HG03442 (cell line): ENCODE measurements at regions not wholly inside any gene's neighbourhood (a gene's known extent, or its start where the extent isn't known, plus 50 kb on each side); places are given as distances from the start of the nearest gene placed in this dataset.
"Not testable (repeated sequence)": the region's sequence is repeated elsewhere in the genome, so short reads cannot be mapped to it uniquely, and the experiment has no call there.

Experiments used
- ATAC-seq: cut with Tn5 transposase; IDR thresholded peaks from one replicate; pipeline ENCODE4 v1.9.1; 2021; ENCODE audit warnings: mild to moderate bottlenecking, moderate library complexity; ENCODE audit not compliant: unreplicated experiment

GRCh38 chr3:109648027-109648426 lies 310.7 kb upstream of the DPPA4 start:
- no peak for ATAC-seq

GRCh38 chr3:109656225-109656624 lies 318.9 kb upstream of the DPPA4 start:
- ATAC-seq = no peak

DNA sequence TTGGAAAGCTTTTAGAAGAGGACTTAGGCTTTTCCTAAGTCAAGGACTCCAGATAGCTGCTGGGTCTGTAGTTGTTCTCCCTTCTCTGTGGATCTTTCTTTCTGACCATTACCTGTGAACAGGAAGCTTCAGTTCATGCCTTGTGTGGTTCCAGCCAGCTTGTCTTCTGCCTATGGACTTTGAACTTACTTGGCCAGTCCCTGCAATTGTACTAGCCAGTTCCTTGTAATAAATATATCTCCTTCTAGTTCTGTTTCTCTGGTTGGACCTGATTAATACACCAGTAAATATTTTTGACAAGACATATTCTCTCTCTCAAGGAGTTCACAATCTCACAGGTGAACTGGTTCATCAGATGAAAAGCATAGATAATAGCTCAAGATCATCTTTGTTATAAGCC lies 341.3 kb upstream of the DPPA4 start:
- ATAC-seq = no peak

DNA sequence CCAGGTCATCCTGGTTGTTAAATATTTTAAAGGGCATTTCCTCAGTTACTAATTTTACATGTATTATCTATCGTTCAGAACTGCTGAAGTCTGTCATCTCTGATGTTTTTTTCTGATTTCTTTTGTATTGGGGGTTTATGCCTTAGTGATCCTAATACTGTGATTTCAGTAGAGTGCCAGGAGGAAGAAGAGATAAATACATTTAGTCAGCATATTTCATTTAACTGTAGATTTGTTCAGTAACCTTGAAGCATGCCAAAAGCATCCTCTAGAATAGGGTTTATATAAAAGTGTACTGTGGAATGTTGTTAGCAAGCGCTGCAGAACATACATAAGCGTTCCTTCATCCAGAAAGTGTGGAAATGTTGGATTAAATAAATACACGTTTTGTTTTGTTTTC lies 342.3 kb upstream of the DPPA4 start:
- no peak for ATAC-seq

DNA sequence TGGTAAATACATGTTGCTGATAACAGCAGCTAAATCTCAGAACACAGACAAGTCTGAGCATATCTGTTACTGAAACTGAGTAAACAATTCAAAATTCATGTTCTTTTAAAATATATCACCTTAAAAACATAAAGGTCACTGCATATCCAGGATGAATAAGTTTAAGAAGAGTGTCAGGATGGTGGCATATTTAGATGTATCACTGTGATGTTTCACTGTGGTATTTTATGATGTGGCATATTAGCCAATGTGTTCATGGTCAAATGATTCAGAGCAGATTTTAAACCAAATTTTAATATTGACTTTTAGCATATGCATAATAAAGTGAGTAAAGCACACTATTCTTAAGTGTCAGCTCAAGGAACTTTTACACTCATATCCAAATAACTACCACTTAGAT lies 346.4 kb upstream of the DPPA4 start:
- no peak for ATAC-seq

GRCh38 chr3:109685084-109686079 lies 348.0 kb upstream of the DPPA4 start:
- ATAC-seq = no peak

- ATAC-seq = no peak
These were observed 350.3 kb upstream of the DPPA4 start for GRCh38 chr3:109687626-109688025.

DNA sequence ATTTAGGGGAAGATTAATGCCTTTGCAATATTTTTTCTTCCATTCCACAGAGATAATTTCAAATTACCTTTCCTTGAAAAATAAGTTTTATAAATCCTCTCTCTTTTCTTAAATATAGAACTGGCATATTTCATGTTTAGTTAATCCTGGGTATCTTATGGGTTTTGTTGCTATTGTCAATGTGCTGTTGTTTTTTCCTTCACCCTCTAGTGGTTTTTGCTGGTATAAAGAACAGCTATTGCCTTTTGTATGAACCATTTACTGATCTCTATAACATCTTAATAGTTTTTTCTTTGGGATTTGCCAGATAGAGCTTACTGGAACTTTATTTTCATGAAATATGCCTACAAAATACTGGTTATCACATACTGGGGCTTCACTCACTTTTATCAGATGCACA lies 359.6 kb upstream of the DPPA4 start:
- ATAC-seq = no peak

- ATAC-seq = peak; percentile 81
These were observed 364.9 kb upstream of the DPPA4 start for GRCh38 chr3:109702252-109702651.

GRCh38 chr3:109702976-109703375 lies 365.6 kb upstream of the DPPA4 start:
- no peak for ATAC-seq

GRCh38 chr3:109705133-109705532 lies 367.8 kb upstream of the DPPA4 start:
- not testable (repeated sequence) for ATAC-seq

DNA sequence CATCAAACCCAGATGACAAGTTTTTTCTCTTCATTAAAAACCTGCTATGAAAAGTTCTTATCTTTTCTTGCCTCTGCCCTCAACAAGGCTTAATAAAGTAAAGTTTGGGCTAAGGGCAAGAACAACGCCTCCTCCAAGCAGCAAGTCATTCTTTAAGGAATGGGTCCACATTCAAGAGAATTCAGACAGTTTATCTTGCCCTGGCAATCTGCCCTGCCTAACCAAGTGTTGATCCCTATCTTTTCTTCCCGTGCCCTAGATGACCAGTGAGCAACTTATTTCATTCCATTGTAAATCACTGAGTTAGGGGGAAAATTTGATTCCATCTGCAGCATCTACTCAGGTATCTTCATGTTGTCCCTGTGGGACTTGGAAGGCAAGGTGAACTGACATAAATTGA lies 370.3 kb upstream of the DPPA4 start:
- no peak for ATAC-seq

GRCh38 chr3:109713288-109713687 lies 375.9 kb upstream of the DPPA4 start:
- no peak for ATAC-seq

DNA sequence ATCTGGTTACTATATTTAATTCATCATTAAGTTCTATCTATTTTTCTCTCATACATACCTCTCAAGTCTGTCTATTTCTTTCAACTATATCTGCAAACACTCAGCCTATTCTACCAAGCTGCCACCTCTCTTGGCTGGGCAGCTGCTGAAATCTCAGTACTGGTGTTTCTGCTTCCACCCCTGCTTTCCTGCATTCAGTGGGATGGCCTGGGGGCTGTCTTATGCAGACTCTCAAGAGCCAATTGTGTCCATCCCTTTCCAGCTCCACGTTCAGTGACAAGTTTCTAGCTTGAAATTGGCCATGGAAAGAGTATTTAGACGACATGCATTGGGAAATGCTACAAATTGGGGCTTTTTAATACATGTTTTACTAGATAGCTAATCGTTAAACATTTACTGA lies 378.4 kb upstream of the DPPA4 start:
- ATAC-seq = no peak

DNA sequence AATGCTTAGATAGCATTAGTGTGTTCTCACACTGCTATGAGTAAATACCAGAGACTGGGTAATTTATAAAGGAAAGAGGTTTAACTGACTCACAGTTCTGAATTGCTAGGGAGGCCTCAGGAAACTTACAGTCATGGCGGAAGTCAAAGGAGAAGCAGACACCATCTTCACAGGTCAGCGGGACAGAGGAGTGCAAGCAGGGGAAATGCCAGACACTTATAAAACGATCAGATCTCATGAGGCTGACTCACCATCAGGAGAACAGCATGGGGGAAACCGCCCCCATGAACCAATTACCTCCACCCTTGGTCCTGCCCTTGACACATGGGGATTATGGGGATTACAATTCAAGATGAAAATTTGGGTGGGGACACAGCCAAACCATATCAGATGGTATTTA lies 381.5 kb upstream of the DPPA4 start:
- no peak for ATAC-seq

GRCh38 chr3:109728861-109729494 lies 391.6 kb upstream of the DPPA4 start:
- ATAC-seq = no peak

GRCh38 chr3:109731639-109732473 lies 394.5 kb upstream of the DPPA4 start:
- ATAC-seq = peak; percentile 93

DNA sequence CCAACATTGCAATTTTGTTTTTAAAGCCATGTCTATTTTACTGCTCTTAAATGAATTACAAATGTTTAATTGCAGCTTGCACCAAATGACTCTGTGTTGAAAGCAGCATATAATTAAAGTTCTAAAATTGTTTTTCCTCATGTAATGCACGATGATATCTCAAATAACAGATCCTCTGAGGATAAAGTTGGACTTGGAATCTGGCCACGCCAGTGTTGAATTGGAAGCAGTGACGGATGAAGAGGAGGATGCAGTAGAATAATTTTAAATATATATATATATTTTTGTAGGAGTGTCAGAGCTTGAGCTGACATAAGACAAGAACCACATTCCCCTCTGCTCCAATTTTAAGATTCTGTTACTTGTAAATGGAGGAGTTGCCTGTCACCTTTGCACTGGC lies 406.6 kb upstream of the DPPA4 start:
- no peak for ATAC-seq

- ATAC-seq = no peak
These were observed 435.2 kb upstream of the DPPA4 start for GRCh38 chr3:109772520-109772919.

DNA sequence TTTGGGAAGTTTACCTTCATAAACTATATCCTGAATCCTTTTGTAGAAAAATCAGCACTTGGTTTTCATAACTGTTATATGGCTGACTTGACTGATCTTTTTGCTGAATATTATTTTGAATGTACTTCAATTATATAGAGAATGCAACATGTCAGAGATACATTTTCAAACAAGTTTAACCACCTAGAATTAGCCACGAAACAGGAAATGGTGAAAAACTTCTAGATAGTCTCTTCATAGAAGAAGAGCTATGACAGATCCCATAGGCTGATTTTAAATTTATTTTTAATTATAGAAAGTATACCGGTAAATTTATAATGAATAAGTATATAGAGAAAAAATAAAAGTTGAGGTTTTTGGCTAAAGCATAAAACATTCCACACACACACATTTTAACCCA lies 436.8 kb upstream of the DPPA4 start:
- ATAC-seq = no peak

DNA sequence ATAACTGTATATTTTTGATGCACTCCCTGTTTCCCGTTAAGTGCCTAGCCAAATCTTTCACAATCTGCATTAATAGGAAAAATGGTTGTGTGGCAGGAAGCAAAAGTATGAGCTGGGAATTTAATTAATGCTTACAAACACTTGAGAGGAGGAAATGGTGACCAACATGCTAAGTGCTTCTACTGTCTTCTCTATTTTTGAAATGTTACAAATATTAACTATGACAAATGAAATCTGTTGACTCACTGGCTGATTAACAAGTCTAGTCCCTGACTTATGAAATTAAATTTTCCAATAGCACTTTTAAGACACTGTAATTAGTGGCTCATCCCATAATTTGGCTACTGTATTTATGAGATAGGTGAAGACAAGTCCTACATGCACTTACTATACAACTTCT lies 446.9 kb upstream of the DPPA4 start:
- ATAC-seq = no peak
